ENCODE measurements at regions not wholly inside any gene's neighbourhood (a gene's known extent, or its start where the extent isn't known, plus 50 kb on each side); places are given as distances from the start of the nearest gene placed in this dataset.

GRCh38 chrX:76987381-76987780 lies 459.8 kb upstream of the FGF16 start:
- TF ChIP-seq E2F5 (CRISPR knock-in tag; IDR thresholded peaks at IDR 0.05): no peak
- TF ChIP-seq JUN (CRISPR knock-in tag; IDR thresholded peaks at IDR 0.05): no peak
- no peak for TF ChIP-seq SOX15 (CRISPR knock-in tag; IDR thresholded peaks at IDR 0.05)
- peak; percentile 20; the same call in 1 of the 2 replicates for TF ChIP-seq ZNF423 (CRISPR knock-in tag; IDR thresholded peaks at IDR 0.05)
- no peak for TF ChIP-seq ERG (CRISPR knock-in tag; IDR thresholded peaks at IDR 0.05)
- TF ChIP-seq JAZF1 (CRISPR knock-in tag; IDR thresholded peaks at IDR 0.05): no peak
- no peak for TF ChIP-seq E2F4 (CRISPR knock-in tag; IDR thresholded peaks at IDR 0.05; ENCODE audit: borderline replicate concordance, low read depth)
- no peak for TF ChIP-seq USF1 (CRISPR knock-in tag; IDR thresholded peaks at IDR 0.05)
- H3K36me3 Mint-ChIP-seq: peaks cover 14% of the 10 kb centered on the region
- ChIA-PET POLR2A (interaction anchor here (0.9 kb wide), 1 partner anchor 59 kb away, joined by 3 read pairs; no protein-coding TSS in a partner anchor), CTCF (no interaction called here)
- peaks cover 38% of the 10 kb centered on the region for H3K9me3 Mint-ChIP-seq
- peak; percentile 15 for DNase-seq (ENCODE audit: low spot score)
- H3K4me3 Mint-ChIP-seq: no peak overlapping the region
- peaks cover 2% of the 10 kb centered on the region; the same call in 1 of the 2 replicates for H3K27me3 Mint-ChIP-seq (ENCODE audit: low read depth)
- H3K4me1 Mint-ChIP-seq: peaks cover 4% of the 10 kb centered on the region; the same call in 1 of the 2 replicates
- no peak overlapping the region for H3K27ac Mint-ChIP-seq
- ATAC-seq: no peak; the same call in 1 of the 2 replicates

- CTCF ChIA-PET: no interaction called here
- ATAC-seq: no peak
- Mint-ChIP-seq H3K27ac (no peak overlapping the region), H3K4me3 (no peak overlapping the region), H3K9me3 (peaks cover 61% of the 10 kb centered on the region), H3K27me3 (ENCODE audit: low read depth) (no peaks in the 10 kb centered on the region), H3K36me3 (peaks cover 31% of the 10 kb centered on the region), H3K4me1 (0 out of 2 replicates have a peak, but pooled peaks cover 4% of the 10 kb centered on the region)
- POLR2A ChIA-PET: no interaction called here
- no peak for DNase-seq (ENCODE audit: low spot score)
- TF ChIP-seq ZNF121 (CRISPR knock-in tag; IDR thresholded peaks at IDR 0.05): no peak
- no peak for TF ChIP-seq SOX15 (CRISPR knock-in tag; IDR thresholded peaks at IDR 0.05)
- no peak for TF ChIP-seq CREB1 (CRISPR knock-in tag; IDR thresholded peaks at IDR 0.05)
- TF ChIP-seq TCF7 (CRISPR knock-in tag; IDR thresholded peaks at IDR 0.05; ENCODE audit: low read depth): no peak
- no peak for TF ChIP-seq MXD4 (CRISPR knock-in tag; IDR thresholded peaks at IDR 0.05; ENCODE audit: borderline replicate concordance)
- no peak for TF ChIP-seq SMAD4 (CRISPR knock-in tag; IDR thresholded peaks at IDR 0.05)
- TF ChIP-seq FOXP1 (CRISPR knock-in tag; IDR thresholded peaks at IDR 0.05; ENCODE audit: borderline replicate concordance): no peak
- TF ChIP-seq ZNF512 (CRISPR knock-in tag; IDR thresholded peaks at IDR 0.05; ENCODE audit: borderline replicate concordance): no peak
- TF ChIP-seq ZBTB21 (CRISPR knock-in tag; IDR thresholded peaks at IDR 0.05; ENCODE audit: borderline replicate concordance): no peak
- TF ChIP-seq ATF1 (CRISPR knock-in tag; IDR thresholded peaks at IDR 0.05): no peak
- TF ChIP-seq CDX4 (CRISPR knock-in tag; IDR thresholded peaks at IDR 0.05; ENCODE audit: borderline replicate concordance): no peak
- no peak for TF ChIP-seq NFATC4 (CRISPR knock-in tag; IDR thresholded peaks at IDR 0.05)
- no peak for TF ChIP-seq MLX (CRISPR knock-in tag; IDR thresholded peaks at IDR 0.05)
- no peak for TF ChIP-seq IRF1 (CRISPR knock-in tag; IDR thresholded peaks at IDR 0.05)
- TF ChIP-seq ZNF317 (CRISPR knock-in tag; IDR thresholded peaks at IDR 0.05; ENCODE audit: borderline replicate concordance, low read depth): no peak
- TF ChIP-seq GTF2I (CRISPR knock-in tag; conservative IDR thresholded peaks at IDR 0.05): no peak
- TF ChIP-seq ZNF532 (CRISPR knock-in tag; IDR thresholded peaks at IDR 0.05; ENCODE audit: borderline replicate concordance): no peak
Measured at GRCh38 chrX:76996641-76997040, 450.5 kb upstream of the FGF16 start.

All from WTC11 (cell line).